ENCODE measurements at regions not wholly inside any gene's neighbourhood (a gene's known extent, or its start where the extent isn't known, plus 50 kb on each side); places are given as distances from the start of the nearest gene placed in this dataset.

GRCh38 chr1:56311766-56312165 lies 267.6 kb downstream of the PLPP3 start:
- no peak for DNase-seq (ENCODE audit: low spot score)

DNA sequence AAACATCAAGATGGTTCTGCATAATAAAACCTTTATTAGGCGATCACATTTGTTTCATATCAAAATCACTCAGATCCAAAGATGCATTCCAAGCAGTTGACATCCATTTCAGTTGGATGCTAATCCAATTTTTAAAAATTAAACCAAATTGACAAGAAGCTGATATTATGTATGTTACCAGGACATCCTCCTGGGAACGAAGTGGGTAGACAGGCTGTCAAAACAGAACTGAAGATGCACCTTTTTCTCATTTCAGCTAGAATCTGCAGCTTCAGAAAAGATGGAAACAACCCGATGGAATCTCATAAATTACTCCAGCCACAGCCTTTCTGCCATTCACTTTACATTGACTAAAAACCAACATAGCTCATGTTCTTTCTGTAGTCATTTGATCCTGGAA lies 268.4 kb downstream of the PLPP3 start:
- no peak for DNase-seq (ENCODE audit: low spot score)

- no peak for DNase-seq (ENCODE audit: low spot score)
These were observed 270.3 kb downstream of the PLPP3 start for GRCh38 chr1:56309065-56309464.

- no peak for DNase-seq (ENCODE audit: low spot score)
These were observed 274.4 kb downstream of the PLPP3 start for GRCh38 chr1:56304975-56305374.

GRCh38 chr1:56303805-56304204 lies 275.6 kb downstream of the PLPP3 start:
- no peak for DNase-seq (ENCODE audit: low spot score)

- no peak for DNase-seq (ENCODE audit: low spot score)
These were observed 276.5 kb downstream of the PLPP3 start for GRCh38 chr1:56302878-56303277.

GRCh38 chr1:56301791-56302190 lies 277.6 kb downstream of the PLPP3 start:
- no peak for DNase-seq (ENCODE audit: low spot score)

DNA sequence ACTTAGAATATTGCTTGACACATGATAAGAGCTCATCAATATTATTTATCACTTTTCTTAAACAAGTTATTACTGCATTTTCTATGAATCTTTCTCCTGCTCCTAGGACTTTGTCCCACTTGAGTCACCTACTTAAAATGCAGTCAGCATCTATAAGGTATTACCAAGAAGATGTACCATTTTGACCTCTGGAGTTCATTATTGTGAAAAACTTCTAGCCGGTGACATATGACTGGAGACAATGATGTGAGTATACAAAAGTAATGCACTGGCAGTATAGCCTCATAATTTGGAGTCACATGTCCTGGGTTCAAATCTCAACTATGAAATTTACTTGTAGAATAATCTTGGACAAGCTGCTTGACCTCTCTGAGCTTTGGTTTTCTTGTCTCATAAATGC lies 278.5 kb downstream of the PLPP3 start:
- DNase-seq (ENCODE audit: low spot score) = no peak

DNA sequence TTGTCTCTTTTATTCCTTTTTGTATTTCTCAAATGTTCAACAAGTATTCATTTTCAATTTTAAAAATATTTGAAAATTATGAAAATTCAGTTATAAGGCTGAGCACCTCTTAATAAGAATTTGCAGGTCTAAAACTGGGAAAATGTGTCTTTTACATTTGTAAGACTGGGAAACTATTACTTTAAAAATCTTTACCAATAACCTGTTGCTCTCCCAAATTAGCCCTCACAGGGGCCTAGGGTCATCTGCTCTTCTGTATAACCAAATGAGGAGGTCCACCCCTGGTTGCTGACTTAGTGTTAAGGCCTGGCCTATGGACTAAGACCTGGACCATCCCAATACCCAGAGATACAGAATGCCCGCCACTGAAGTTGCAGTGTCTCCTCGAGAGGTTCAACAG lies 280.5 kb downstream of the PLPP3 start:
- no peak for DNase-seq (ENCODE audit: low spot score)

DNA sequence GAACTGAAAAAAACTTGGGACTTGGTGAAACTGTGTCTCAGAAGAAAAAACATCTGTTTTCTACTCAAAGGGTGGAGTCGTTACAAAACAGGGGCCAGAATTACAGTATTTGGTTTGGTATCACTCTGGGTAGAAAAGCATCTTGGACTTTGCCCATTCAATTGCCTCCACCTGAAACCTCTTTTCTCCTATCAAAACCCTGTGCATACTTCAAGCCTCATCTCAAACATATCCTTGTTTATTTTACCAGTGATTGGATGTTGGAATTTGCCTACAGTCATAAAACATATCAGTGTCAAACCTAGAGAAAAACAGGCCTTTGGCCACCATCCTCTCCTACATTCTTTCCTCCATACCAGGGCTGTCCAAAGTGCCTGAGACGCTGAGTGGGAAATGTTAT lies 281.5 kb downstream of the PLPP3 start:
- DNase-seq (ENCODE audit: low spot score) = no peak

GRCh38 chr1:56297208-56297607 lies 282.2 kb downstream of the PLPP3 start:
- no peak for DNase-seq (ENCODE audit: low spot score)

- no peak for DNase-seq (ENCODE audit: low spot score)
These were observed 283.1 kb downstream of the PLPP3 start for GRCh38 chr1:56295949-56296929.

DNA sequence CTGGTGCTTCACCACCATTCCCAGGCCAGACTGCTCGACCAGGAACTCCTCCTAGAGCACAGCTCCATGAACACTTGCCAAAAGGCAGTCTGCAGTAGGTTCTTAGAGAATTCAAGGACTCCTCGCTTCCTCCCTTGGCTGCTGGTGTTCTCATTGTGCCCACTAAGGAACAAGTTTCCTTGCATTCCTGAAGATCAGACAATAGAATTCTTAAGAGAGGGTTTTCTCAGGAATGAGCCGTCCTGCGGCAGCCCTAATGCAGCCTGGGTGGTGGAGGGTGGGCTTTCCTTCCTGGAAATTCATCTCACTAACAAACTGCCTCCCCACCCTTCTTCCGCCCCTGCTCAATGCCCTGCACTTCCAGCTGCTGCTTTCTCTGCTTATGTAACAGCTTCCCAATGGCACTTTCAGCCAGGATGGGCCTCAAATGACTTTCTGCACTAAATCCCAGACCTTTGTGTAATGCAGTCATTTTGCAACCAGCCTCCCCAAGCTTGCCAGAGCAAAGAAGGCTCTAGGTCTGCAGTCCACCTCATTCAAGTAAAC lies 287.9 kb downstream of the PLPP3 start:
- DNase-seq (ENCODE audit: low spot score) = no peak

- no peak for DNase-seq (ENCODE audit: low spot score)
These were observed 290.1 kb downstream of the PLPP3 start for GRCh38 chr1:56289260-56289659.

DNA sequence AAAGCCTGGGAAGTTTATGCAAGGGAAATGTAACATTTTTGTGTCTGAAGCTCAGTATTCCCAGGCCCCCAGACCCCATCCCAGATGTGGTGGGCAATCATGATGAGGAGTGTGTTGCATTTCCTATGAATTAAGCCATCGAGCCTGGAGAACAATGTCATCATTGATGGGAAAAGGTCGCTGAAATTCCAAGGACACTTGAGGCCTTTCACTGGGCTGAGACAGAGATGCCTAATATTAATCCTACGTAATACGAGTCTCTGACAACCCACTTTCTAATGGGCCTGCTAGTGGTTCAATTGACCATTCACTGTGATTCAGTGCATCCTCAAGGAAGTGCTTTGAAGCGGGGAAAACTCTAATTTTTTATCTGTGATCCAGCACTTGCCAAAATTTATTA lies 291.6 kb downstream of the PLPP3 start:
- no peak for DNase-seq (ENCODE audit: low spot score)

DNA sequence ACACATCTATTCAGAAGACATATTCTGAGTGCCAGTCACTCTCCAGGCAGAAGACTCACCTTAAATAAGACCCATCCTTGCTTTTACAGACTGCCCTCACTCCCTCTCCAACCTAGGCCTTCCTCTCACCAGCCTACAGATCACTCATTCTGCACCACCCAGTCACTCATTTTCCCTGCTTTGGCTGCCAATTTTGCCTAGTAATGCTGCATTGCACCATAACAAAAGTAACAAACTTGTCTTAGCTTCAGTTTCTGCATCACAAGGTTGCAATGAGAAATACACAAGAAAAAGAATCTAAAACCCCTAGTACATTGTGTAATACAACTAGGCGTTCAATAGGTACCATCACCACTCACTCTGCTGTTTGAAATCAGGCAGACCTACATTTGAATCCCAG lies 292.4 kb downstream of the PLPP3 start:
- DNase-seq (ENCODE audit: low spot score) = no peak

DNA sequence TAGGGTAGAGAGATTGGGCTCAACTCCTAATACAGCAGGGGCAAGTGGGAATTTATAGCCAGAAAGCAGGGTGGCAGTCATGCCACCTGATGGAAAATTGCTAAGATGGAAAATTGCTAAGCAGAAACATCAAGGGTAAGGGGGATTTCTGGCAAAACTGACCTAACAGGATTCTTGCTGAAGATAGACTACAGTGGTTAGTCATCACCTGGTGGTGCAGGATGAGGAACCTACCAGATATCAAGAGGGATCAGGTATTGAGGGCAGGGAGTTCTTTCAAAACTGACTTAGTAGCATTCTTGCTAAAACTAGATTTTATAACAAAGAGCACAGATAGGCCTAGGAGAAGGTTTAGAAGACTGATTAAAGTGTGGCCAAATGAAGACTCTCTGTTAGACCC lies 292.9 kb downstream of the PLPP3 start:
- no peak for DNase-seq (ENCODE audit: low spot score)

DNA sequence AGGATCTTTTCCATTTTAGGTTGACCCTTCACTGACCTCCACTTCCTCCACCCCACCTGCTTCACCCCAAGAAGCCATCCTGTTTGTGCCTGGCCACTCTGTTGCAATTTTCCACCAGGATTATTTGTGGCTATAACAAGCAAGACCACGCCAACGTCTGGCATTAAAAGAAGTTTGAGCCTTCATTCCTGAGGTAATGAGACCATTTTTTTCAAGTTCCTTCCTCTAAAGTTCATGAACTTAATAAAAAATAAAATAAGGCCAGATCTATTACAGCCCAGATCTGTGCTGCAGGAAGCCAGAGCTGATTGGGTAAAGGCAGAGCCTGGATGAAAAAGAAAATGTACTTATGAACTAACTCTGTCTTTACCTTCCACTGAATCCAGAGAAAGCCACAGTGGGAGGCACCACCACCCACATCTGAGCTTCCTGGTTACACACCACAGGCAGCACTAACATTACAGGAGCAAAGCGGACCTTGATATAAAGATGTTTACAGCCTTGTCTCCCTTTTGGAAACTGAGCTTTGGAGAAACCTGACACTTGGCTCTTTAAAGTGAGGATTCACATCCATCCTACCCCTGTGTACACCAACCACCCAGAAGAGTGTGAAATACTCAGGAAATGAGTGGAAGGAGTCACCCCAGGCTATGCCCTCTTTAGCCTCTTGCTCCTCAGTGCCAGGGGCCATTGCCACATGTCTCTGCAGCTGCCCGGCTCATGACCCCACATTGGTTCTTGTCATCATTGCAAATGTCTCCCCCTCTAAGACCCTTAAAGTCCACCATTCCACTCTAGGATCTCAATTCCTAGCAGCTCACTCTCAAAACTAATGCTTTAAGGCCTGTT lies 293.6 kb downstream of the PLPP3 start:
- DNase-seq (ENCODE audit: low spot score) = no peak

DNA sequence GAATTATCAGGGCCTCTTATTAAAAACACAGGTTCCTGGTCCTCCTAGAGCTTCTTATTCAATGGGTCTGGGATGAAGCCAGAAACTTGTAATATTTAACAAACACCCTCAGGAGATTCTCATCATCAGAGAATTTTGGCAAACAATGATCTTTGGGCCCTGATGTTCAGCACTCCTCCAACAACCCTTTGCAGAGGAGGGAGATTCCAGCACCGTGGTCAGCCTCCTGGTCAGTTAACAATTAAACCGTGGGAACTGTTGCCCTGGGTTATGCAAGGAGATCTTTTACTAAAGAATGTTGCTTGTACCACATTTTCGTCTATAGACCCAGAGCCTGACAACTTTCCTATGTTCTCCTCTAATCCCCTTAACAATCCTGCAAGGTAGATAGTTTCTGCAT lies 294.4 kb downstream of the PLPP3 start:
- DNase-seq (ENCODE audit: low spot score) = no peak

GRCh38 chr1:56278061-56278460 lies 301.3 kb downstream of the PLPP3 start:
- no peak for DNase-seq (ENCODE audit: low spot score)

- DNase-seq (ENCODE audit: low spot score) = no peak
These were observed 310.7 kb downstream of the PLPP3 start for GRCh38 chr1:56268519-56269140.

DNA sequence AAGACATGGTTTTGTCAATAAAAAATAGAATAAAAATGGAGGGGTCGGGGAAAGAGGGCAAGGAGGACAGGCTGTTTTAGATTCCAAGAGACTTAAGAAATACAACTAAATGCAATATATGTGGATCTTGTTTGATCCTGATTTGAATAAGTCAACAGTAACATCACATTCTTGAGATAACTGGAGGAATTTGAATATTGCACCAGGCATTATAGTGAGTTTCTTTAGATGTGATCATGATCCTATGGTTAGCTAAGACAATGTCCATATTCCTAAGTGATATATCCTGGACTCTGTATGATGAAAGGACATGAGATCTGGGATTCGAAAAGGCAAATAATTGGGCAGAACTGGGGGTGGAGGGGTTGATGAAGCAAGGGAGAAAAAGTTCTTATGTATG lies 311.8 kb downstream of the PLPP3 start:
- DNase-seq (ENCODE audit: low spot score) = no peak
